GM21367 (cell line): ENCODE measurements at regions not wholly inside any gene's neighbourhood (a gene's known extent, or its start where the extent isn't known, plus 50 kb on each side); places are given as distances from the start of the nearest gene placed in this dataset.
"Not testable (repeated sequence)": the region's sequence is repeated elsewhere in the genome, so short reads cannot be mapped to it uniquely, and the experiment has no call there.

Experiments used
- ATAC-seq: cut with Tn5 transposase; IDR thresholded peaks from one replicate; pipeline ENCODE4 v1.9.1; 2021; ENCODE audit not compliant: unreplicated experiment

DNA sequence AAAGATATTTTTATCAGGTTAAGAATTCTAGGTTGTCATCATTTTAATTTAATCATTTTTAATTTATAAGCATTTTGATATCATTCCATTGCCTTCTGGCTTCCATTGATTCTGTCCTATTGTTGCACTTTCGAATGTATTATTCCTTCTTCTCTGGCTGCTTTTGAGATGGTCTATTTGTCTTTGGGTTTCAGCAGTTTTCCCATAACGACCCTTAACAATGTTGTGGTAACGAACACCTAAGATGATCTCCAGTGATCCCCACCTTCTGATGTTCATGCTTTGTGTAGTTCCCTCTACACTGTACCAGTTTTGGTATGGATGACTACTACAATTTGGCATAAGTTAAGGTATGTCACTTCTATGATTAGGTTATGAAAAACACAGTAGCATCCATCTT is 59.9 kb downstream of the MINAR1 start:
- no peak for ATAC-seq

DNA sequence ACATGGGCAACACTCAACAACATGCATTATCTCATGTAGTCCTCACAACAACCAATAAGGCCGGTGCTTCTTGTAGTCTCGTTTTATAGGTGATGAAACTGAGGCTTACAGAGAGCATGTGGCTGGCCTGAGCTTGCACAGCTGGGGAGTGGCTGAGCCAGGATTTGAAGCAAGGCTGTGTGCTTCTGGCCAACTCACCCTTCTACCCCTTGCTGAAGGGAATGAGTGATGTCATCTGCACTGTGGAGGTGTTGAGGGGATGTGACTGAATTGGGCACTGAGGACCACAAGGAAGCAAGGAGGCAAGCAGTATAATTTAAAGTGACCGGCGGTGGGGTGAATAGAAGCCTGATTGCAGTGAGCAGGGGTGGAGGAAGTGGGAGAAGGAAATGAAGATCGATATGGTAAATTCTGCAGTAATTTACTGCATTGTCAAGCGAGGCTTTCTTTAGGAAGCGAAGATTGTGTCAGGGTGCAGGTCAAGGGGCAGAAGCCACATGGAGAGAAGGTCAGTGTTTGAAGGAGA is 62.3 kb downstream of the MINAR1 start:
- no peak for ATAC-seq

GRCh38 chr15:79494963-79495755 is 63.0 kb downstream of the MINAR1 start:
- ATAC-seq: no peak

- ATAC-seq: no peak
Observed at GRCh38 chr15:79495775-79496174, 63.6 kb downstream of the MINAR1 start.

DNA sequence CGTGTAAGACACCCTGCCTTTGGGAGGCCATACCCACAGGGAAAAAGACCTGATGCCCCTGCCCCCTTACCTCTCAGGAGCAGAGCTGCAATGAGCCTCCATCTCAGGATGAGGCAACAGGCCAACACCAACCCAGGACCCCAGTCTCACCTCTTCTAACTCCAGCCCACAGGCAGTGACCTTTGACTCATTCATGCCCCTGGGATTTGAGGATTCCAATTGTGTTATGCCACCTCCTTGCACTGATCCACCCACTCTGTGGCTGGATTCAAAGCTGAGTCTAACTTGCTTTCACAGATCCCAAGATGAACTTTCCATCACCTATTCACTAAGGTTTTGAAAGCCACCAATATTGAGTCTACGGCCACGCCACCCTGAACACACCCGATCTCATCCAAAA is 64.7 kb downstream of the MINAR1 start:
- ATAC-seq: no peak

GRCh38 chr15:79501086-79501485 is 69.0 kb downstream of the MINAR1 start:
- no peak for ATAC-seq

- no peak for ATAC-seq
Observed at GRCh38 chr15:79505956-79506355, 73.8 kb downstream of the MINAR1 start.

DNA sequence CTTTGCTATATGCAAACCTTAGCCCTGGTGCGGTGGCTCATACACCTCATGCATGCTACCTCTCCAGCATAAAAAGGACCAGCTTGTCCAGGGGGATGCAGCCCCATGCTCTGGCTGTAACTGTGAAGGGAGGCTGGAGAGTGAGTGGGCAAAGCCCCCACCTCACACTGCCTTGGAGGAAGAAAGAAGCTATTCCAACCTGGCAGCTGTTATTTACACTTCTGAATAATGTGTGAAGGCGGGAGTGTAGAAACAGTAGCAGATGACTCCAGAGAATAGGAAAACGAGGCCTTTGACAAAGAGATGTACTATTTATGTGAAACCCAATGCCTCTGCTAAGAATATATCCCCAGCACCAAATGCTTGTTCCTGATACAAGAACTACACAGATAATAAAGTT is 80.7 kb downstream of the MINAR1 start:
- not testable (repeated sequence) for ATAC-seq

DNA sequence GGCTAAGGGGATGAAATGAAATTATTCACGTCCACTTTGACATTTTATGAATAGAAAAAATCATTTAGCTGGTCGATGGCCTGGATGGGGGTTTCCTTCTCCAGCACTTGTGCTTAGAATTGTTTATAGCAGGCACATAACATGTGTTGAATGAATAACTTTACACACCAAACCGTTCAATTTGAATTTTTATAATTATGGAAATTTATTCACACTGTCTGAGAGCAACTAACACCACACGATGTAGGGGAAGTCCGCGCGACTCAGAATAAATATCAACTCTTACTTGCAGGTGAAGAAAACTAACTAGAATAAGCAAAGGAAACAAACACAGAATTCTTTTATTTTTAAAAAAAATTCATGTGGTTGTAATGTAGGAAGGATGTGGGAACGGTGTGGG is 81.3 kb downstream of the MINAR1 start:
- no peak for ATAC-seq

GRCh38 chr15:79513940-79514339 is 81.8 kb downstream of the MINAR1 start:
- ATAC-seq: no peak

DNA sequence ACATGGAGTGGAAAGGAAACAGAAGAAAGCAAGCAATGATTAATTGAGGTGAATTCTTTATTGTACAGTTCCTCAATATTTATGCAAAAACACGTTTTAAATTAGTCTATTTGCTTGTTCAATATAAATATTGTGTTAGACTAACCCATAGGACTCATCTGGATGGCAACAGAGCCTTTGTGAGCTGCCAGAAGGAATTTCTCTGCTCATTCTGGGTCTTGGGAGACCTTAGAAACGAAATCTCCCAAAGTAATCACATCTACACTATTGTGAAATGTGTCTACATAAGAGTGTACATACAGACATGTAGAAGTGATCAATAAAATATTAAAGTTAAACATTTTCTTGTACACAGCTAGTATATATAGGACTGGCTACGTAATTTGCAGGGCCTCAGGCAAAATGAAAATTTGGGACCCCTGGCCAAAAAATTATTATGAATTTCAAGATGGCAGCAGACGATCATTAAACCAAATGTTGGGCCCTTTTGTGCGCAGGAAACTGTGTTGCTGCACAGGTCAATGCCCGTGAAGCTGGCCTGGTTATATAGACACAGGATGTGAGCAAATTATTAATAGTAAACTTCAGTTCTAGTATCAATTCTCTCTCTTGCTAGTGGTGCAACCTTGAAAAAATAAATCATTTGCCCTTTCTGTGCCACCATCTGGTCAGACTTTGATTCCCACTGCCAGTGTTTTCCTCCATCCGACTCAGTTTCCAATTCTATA is 83.3 kb downstream of the MINAR1 start:
- ATAC-seq: no peak

- ATAC-seq: no peak
Observed at GRCh38 chr15:79516155-79516554, 84.0 kb downstream of the MINAR1 start.

GRCh38 chr15:79516646-79517045 is 84.5 kb downstream of the MINAR1 start:
- ATAC-seq: no peak

DNA sequence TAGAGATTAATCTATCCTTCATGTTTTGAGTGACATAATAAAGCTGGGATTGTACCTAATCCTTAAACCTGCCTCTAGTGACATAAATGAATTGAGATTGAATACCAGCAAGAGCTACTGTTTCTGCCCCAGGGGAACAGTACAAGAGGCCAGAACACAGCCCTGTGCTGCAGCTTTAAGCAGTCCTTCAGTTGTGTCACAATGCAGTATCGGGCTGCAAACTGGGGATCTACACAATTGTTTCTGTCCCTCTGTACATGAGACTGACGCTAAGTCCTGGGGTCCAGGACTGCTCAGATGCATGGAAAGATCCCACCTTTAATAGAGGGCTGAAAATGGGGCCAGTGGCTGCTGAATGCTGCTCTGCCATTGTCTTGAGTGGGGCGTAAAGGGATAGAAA is 87.5 kb downstream of the MINAR1 start:
- no peak for ATAC-seq

DNA sequence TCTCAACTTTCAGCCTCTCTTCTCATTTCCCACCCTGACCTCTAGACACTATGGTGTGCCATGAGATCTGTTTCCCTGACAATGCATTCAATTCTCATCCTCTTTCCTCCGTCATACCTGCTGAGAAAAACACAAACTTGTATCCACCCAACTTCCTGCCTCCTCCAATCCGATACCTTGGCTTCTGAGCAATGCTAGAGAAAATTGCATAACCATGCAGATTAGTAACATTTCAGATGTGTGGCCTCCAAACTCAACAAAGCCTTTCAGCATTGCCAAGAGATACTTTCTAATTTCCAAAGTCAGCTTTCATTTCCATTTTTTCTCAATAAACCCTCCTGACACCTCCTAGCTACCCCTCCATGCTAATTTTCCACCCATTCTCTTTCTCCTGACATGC is 88.5 kb downstream of the MINAR1 start:
- ATAC-seq: no peak

DNA sequence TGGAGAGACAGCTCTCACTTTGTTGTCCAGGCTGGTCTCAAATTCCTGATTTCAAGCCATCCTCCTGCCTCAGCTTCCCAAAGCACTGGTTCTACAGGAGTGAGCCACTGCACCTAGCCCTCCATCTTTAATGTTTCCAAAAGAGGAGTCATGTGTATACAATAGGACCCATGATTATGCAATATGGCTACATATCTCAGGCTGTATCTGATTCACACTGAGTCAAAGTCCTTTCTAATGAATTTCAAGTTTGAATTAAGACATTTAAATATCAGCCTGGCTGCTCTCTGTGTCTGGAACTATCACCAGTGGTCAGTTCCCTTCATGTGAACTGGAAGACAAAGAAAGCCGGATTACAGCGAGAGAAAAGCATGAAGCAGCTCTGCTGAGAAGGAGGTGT is 90.5 kb downstream of the MINAR1 start:
- ATAC-seq: no peak

DNA sequence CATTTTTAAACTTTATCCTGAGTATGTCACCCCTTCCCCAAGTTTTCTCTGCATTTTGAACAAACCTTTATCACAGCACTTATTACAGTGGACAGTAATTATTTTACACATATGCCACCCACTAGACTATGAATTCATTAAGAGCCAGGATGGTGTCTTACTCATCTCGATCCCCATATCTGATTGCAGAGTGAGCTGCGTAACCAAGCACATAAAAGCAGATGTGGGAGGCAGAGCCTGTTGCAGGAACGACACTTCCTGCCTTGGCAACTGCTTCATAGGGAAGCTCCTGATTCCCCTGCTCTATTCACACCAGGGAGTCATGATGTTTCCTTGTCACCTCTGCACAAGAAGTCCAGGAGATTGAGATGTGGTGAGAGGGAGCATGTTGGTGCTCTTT is 91.1 kb downstream of the MINAR1 start:
- ATAC-seq: no peak

GRCh38 chr15:79524531-79524930 is 92.4 kb downstream of the MINAR1 start:
- ATAC-seq: no peak

GRCh38 chr15:79526376-79526775 is 94.2 kb downstream of the MINAR1 start:
- no peak for ATAC-seq

- ATAC-seq: no peak
Observed at GRCh38 chr15:79527821-79528220, 95.7 kb downstream of the MINAR1 start.

DNA sequence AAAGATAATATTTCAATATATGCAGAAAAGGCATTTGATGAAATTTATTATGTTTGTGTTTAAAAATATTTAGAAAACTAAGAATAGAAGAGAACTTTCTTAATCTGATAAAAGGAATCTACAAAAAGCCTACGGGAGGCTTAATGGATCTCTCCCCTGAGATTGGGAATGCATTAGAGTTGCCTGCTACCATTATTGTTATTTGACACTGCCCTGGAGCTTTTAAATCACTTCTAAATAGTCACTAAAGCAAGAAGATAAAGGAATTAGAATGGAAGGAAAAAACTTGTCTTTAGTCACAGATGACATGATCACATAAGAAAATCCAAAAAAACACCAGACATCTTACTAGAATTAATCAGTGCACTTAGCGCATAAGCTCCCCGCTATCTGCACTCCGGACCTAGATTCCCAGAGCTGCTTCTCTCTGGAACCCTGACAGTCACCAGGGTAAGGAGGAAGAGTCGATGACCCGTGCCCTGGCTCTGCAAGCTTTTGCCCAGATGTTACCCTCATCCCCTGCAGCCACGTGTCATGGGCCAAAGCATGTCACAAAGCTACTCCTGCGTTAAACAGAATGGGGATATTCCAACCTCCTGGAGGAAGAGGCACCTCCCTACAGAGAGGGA is 97.1 kb downstream of the MINAR1 start:
- no peak for ATAC-seq

GRCh38 chr15:79535536-79535935 is 103.4 kb downstream of the MINAR1 start:
- ATAC-seq: no peak
